SK-N-MC (cell line): ENCODE measurements at regions not wholly inside any gene's neighbourhood (a gene's known extent, or its start where the extent isn't known, plus 50 kb on each side); places are given as distances from the start of the nearest gene placed in this dataset.

Experiments
- DNase-seq: peaks from one replicate; pipeline ENCODE4 v3.0.0-alpha.2; 2011; ENCODE audit warnings: low read depth, low spot score
- H3K27ac ChIP-seq: fragments of 200-600 bp; sonication (generic); 2 replicates; pipeline ENCODE4 v1.5.1; 2016; ENCODE audit warnings: mixed run types
- H3K36me3 ChIP-seq: fragments of 200-600 bp; sonication (generic); 2 replicates; pipeline ENCODE4 v1.6.1; 2017; ENCODE audit warnings: antibody characterized with exemption, low read length, mixed read lengths; ENCODE audit not compliant: insufficient read depth
- H3K4me3 ChIP-seq: fragments of 200-600 bp; sonication (generic); 2 replicates; pipeline ENCODE4 v1.5.1; 2016
- H3K9ac ChIP-seq: fragments of 200-600 bp; sonication (generic); 2 replicates; pipeline ENCODE4 v1.8.0; 2017; ENCODE audit warnings: mixed run types, mixed read lengths; ENCODE audit not compliant: insufficient read length
- H3K9me3 ChIP-seq: fragments of 200-600 bp; sonication (generic); 2 replicates; pipeline ENCODE4 v1.6.1; 2017; ENCODE audit warnings: low read depth, mild to moderate bottlenecking, antibody characterized with exemption, low read length, moderate library complexity, mixed read lengths
- EZH2 ChIP-seq: fragments of 200-600 bp; sonication (generic); IDR thresholded peaks from one replicate; pipeline ENCODE4 v1.6.1; 2017; ENCODE audit warnings: antibody characterized with exemption
- FOXP2 ChIP-seq: optimal IDR thresholded peaks from 2 replicates; pipeline ENCODE3; 2011; ENCODE audit warnings: mild to moderate bottlenecking, moderate library complexity; ENCODE audit not compliant: insufficient read depth; ENCODE audit errors: extremely low read length, control extremely low read depth
- POLR2AphosphoS5 ChIP-seq: IDR thresholded peaks from 2 replicates; pipeline ENCODE4 v1.6.1; 2012; ENCODE audit warnings: mild to moderate bottlenecking, low read depth, low read length, borderline replicate concordance

DNA sequence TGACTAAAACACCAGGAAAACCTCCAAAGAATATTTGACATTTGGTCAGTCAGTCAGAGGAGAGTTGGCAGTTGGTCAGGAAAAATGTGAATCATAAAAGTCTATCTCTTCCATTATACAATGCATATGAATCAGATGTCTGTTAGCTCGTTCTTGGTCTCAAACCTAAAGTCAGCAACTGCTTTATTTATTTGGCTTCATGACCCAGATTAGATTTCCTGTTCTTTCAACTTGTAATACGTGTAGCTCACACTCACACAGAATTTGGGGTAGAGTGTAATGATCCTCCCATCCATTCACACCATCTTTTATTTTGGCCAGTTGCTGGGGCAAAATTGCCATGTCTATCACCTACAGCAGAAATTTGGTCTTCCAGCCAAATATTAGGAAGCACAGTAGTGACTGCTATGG, 81.9 kb upstream of the COL5A2 start:
- DNase-seq = no peak
- TF ChIP-seq FOXP2 (no peak), POLR2AphosphoS5 (no peak), EZH2 (no peak)
- H3K4me3 ChIP-seq = no peak overlapping the region
- H3K27ac ChIP-seq = no peak overlapping the region
- H3K9me3 ChIP-seq = peaks cover 4% of the 10 kb centered on the region; the same call in 1 of the 2 replicates
- H3K36me3 ChIP-seq = no peaks in the 10 kb centered on the region; the same call in 1 of the 2 replicates
- H3K9ac ChIP-seq = no peak overlapping the region

DNA sequence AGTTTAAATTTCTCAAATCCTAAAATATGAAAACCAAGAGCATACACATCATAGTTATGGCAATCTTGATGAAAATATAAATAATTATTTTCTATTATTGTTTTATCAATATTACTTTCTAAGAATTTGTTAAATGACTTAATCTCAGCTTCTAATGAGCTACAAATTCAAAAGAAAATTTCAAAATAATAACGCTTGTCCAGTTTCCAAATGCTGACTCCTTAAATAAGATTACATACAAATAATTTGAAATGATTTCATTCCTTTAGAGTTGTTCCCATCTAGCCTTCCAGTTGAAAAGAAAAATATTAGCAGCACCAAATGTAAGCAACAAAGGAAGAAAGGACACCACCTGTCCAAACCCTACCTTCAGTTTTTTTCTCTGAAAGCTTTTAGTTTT, 82.4 kb upstream of the COL5A2 start:
- Histone ChIP-seq H3K4me3 (no peak overlapping the region), H3K27ac (no peak overlapping the region), H3K9ac (no peak overlapping the region), H3K9me3 (peaks cover 4% of the 10 kb centered on the region; the same call in 1 of the 2 replicates), H3K36me3 (no peaks in the 10 kb centered on the region; the same call in 1 of the 2 replicates)
- TF ChIP-seq FOXP2 = no peak
- no peak for TF ChIP-seq POLR2AphosphoS5
- TF ChIP-seq EZH2 = no peak
- DNase-seq = no peak

DNA sequence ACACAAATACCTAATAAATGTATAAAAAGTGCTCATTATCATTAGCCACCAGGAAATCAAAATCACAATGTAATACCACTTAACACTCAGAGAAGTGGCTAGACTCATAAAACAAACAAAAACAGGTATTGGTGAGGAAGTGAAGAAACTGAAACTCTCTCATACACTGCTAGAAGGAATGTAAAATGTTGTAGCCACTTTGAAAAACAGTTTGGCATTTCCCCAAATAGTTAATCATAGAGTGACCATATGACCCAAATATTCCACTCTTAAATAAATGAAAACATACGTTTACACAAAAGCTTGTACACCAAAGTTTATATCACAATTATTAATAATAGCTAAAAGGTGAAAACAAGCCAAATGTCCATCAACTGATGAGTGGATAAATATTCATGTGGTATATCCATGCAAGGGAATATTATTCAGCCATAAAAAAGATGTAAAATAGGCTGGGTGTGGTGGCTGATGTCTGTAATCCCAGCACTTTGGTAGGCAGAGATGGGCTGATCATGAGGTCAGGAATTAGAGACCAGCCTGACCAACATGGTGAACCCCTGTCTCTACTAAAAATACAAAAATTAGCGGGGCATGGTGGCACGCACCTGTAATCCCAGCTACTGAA, 86.2 kb upstream of the COL5A2 start:
- Histone ChIP-seq H3K36me3 (no peaks in the 10 kb centered on the region; the same call in 1 of the 2 replicates), H3K9ac (no peak overlapping the region), H3K27ac (no peak overlapping the region), H3K9me3 (peaks cover 4% of the 10 kb centered on the region; the same call in 1 of the 2 replicates), H3K4me3 (no peak overlapping the region)
- TF ChIP-seq FOXP2 (no peak), EZH2 (no peak)
- DNase-seq = no peak

DNA sequence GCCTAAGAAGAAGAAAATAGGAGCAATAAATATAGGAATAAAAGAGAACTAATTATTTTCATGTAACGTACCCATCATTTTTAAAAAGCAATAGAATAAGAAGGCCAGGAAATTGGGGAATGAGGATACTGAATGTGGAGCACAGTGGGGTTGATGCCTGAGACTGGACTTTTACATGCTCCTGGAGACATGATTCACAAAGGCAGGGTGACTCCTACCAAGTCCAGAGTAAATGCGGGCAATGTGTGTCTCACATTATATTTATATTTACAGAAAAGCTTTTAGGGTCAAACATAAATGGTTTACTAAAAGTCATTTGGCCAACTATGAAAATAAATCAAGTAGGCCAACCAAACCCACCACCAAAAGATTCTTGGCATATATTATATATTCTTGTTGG, 87.9 kb upstream of the COL5A2 start:
- Histone ChIP-seq H3K36me3 (no peaks in the 10 kb centered on the region; the same call in 1 of the 2 replicates), H3K4me3 (no peak overlapping the region), H3K9me3 (peaks cover 4% of the 10 kb centered on the region; the same call in 1 of the 2 replicates), H3K9ac (no peak overlapping the region), H3K27ac (peak overlapping the region; percentile 96)
- no peak for DNase-seq
- TF ChIP-seq POLR2AphosphoS5 = no peak
- TF ChIP-seq EZH2 = no peak
- no peak for TF ChIP-seq FOXP2

DNA sequence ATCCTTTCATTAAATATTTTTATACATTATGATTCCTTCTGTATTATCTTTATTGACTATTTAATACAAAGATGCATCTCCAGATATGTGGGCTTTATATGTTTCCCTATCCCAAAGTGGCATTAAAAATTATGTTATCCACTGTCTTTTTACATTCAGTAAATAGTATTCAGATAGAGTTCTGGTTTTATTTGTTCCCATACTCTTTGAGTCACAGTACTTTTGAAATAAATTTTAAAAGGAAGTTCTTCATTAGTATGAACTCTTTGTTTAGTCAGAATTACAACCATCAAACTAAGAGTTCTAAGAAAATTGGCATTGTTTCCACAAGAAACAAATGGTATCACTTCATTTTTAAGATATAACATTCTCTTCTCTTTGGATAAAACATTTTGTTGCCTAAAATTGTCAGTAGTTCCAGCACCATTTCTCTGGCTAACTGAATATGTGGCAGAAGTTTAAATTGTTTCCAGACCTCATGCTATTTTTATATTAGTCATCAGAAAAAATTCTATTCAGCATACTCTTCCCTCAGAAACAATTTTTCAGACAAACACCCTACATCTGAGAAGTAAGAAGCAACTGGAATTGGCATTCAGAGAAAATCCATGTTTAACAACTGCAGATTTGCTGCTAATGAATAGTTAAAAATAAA, 88.5 kb upstream of the COL5A2 start:
- Histone ChIP-seq H3K27ac (peak overlapping the region; percentile 96), H3K9ac (peak overlapping the region; percentile 51), H3K9me3 (peaks cover 4% of the 10 kb centered on the region; the same call in 1 of the 2 replicates), H3K4me3 (peak overlapping the region; percentile 3; the same call in 1 of the 2 replicates), H3K36me3 (no peaks in the 10 kb centered on the region; the same call in 1 of the 2 replicates)
- no peak for DNase-seq
- no peak for TF ChIP-seq FOXP2
- no peak for TF ChIP-seq EZH2
- no peak for TF ChIP-seq POLR2AphosphoS5

DNA sequence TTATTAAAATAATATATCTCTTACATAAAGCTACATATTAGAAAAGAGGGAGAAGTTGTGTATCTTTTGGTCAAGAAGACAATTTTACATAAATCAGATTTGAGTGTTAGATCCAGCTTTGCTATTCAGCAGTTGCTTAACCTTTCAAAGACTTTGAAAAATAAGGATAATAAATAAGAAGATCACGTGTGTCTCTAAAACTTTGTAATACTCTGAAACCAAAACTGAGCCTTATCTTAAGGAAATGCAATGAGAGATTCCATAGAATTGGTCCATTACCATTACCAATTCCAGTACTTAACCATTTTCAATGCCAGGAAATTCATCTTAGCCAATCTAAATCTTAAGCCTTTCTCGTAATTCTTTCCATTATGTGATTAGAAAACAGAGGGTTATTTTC, 89.2 kb upstream of the COL5A2 start:
- no peak overlapping the region for H3K9ac ChIP-seq
- H3K27ac ChIP-seq = peak overlapping the region; percentile 96
- no peak for TF ChIP-seq EZH2
- no peak for TF ChIP-seq FOXP2
- TF ChIP-seq POLR2AphosphoS5 = no peak
- no peak overlapping the region for H3K4me3 ChIP-seq
- peaks cover 4% of the 10 kb centered on the region; the same call in 1 of the 2 replicates for H3K9me3 ChIP-seq
- no peaks in the 10 kb centered on the region; the same call in 1 of the 2 replicates for H3K36me3 ChIP-seq
- DNase-seq = no peak

DNA sequence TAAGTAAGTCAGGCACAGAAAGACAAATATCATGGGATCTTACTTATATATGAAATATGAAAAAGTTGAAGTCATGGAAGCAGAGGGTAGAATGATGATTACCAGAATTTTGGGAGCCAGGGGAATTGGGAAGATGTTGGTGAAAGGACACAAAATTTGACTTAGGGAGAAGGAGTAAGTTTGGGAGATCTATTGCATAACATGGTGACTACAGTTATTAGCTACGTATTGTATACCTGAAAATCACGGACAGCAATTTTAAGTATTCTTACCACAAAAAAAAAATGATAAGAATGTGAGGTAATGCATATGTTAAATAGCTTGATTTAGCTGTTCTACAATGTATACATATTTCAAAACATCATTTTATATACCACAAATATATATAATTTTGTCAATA, 94.2 kb upstream of the COL5A2 start:
- no peak for DNase-seq
- Histone ChIP-seq H3K9me3 (no peaks in the 10 kb centered on the region), H3K4me3 (no peak overlapping the region), H3K36me3 (no peaks in the 10 kb centered on the region), H3K27ac (no peak overlapping the region), H3K9ac (no peak overlapping the region)
- TF ChIP-seq EZH2 (no peak), FOXP2 (no peak), POLR2AphosphoS5 (no peak)

DNA sequence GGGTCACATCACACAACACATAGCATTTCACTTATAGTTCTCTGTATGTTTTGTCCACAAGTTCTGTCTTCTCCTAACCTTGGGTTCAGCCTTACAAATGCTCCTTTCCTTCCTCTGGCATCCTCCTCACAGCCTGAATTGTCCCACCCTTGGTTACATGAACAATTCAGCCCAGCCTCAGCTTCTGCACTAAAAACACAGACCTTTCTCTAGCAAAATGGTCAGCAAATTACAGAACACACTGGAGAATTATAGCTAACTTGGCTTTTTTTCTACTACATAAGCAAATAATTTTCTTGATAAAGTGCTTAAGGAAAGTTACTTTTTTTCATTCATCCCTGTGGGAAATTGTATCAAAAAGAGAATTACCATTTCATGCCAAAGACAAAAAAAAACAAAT, 94.8 kb upstream of the COL5A2 start:
- H3K36me3 ChIP-seq = no peaks in the 10 kb centered on the region
- TF ChIP-seq POLR2AphosphoS5 (no peak), EZH2 (no peak), FOXP2 (no peak)
- H3K4me3 ChIP-seq = no peak overlapping the region
- no peaks in the 10 kb centered on the region for H3K9me3 ChIP-seq
- DNase-seq = no peak
- H3K9ac ChIP-seq = no peak overlapping the region
- H3K27ac ChIP-seq = 0 out of 2 replicates have a peak overlapping the region, but pooled peaks have one; percentile 30
